ENCODE measurements at regions not wholly inside any gene's neighbourhood (a gene's known extent, or its start where the extent isn't known, plus 50 kb on each side); places are given as distances from the start of the nearest gene placed in this dataset.

DNA sequence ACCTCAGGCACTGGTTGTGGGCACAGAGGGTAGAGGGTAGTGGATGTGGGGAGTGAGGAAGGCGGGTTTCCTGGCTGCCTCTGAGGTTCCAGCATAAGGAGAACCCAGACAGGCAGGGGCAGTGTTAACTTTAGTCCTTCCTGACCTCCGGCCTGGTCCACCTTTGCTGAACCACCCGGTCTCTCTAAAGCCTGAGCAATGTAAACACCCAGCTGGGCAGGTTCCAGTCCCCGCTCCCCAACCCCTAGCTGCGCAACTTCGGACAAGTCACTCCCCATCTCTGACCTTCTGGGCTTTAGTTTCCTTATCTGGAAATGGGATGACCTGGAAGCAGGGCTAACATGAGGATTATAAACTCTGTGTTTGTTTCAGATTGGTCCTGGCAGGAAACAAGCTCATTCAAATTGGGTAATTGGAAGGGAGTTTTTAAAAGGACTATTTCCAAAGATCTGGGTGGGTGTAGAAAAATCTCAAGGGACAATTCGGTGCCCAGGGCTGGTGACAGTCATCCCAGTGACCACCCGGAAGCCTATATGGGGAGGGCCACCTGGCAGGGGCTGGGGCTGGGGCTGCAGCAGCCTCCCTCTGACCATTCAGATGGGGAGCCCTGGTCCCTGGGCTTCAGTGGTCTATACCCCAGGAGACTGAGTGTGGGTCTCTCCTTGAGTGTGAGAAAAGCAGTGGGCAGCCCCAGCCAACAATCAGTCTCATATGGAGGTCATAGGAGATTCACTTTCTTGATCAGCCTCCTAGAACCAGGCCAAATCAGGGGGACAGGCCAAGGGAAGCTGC is 108.3 kb upstream of the SYT13 start:
- H3K36me3 Mint-ChIP-seq (ENCODE audit: insufficient read depth in 1 of 3, low read depth in 3 of 3) = no peaks in the 10 kb centered on the region

More for the DNA sequence above, 108.3 kb upstream of the SYT13 start:
- DNase-seq = no peak
- no peak overlapping the region for H2BK12ac ChIP-seq (ENCODE audit: insufficient read length, low read depth, low read length)
- no CpG with 5 or more reads among the region's 8 CpGs for WGBS (ENCODE audit: extremely low coverage, insufficient read length, low lambda C conversion rate)
- no peaks in the 10 kb centered on the region for H3K23me2 ChIP-seq (ENCODE audit: insufficient read length, low read depth, low read length, poor library complexity, severe bottlenecking)
- H3K4me3 Mint-ChIP-seq = no peak overlapping the region
- H4K91ac ChIP-seq (ENCODE audit: insufficient read length, low read depth, low read length) = no peak overlapping the region
- H3K23ac ChIP-seq (ENCODE audit: insufficient read length, low read depth, low read length) = no peak overlapping the region
- H3K56ac ChIP-seq (ENCODE audit: insufficient read length, low read depth, low read length) = no peak overlapping the region
- peaks cover 2% of the 10 kb centered on the region; the same call in 1 of the 2 replicates for H3K27me3 Mint-ChIP-seq (ENCODE audit: low read depth)
- no peak overlapping the region for H3K4ac ChIP-seq (ENCODE audit: low read depth, low read length)
- H3K14ac ChIP-seq (ENCODE audit: insufficient read depth, low read length) = no peak overlapping the region
- TF ChIP-seq, protein P1, sequence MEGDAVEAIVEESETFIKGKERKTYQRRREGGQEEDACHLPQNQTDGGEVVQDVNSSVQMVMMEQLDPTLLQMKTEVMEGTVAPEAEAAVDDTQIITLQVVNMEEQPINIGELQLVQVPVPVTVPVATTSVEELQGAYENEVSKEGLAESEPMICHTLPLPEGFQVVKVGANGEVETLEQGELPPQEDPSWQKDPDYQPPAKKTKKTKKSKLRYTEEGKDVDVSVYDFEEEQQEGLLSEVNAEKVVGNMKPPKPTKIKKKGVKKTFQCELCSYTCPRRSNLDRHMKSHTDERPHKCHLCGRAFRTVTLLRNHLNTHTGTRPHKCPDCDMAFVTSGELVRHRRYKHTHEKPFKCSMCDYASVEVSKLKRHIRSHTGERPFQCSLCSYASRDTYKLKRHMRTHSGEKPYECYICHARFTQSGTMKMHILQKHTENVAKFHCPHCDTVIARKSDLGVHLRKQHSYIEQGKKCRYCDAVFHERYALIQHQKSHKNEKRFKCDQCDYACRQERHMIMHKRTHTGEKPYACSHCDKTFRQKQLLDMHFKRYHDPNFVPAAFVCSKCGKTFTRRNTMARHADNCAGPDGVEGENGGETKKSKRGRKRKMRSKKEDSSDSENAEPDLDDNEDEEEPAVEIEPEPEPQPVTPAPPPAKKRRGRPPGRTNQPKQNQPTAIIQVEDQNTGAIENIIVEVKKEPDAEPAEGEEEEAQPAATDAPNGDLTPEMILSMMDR (conservative IDR thresholded peaks at IDR 0.05) = no peak
- no peak overlapping the region for H2BK120ac ChIP-seq (ENCODE audit: low read depth, low read length, poor library complexity, severe bottlenecking)
- no peak overlapping the region for H3K27ac Mint-ChIP-seq
- no peak overlapping the region for H2BK5ac ChIP-seq (ENCODE audit: insufficient read length, low read length)
- H3K27ac ChIP-seq (ENCODE audit: insufficient read length, low read depth, low read length) = no peak overlapping the region
- H2AK5ac ChIP-seq (ENCODE audit: insufficient read length, low read length) = no peak overlapping the region
- no peaks in the 10 kb centered on the region for H3K27me3 ChIP-seq (ENCODE audit: insufficient read depth, low read length)
- no peaks in the 10 kb centered on the region for H3K79me2 ChIP-seq (ENCODE audit: insufficient read depth, low read length)
- no peak overlapping the region for H3K18ac ChIP-seq (ENCODE audit: insufficient read length, low read depth, low read length)
- H4K5ac ChIP-seq (ENCODE audit: insufficient read length, low read depth, low read length) = no peak overlapping the region
- H3K4me2 ChIP-seq (ENCODE audit: insufficient read depth, insufficient read length, low read length) = no peak overlapping the region
- H3K4me1 Mint-ChIP-seq = peaks cover 3 to 17% of the 10 kb centered on the region in 2 experiments; a peak in 2 of 4 replicates
- no peak overlapping the region for H3K9ac ChIP-seq (ENCODE audit: extremely low read depth, insufficient read length, low read length)
- no peak overlapping the region for H3T11ph ChIP-seq (ENCODE audit: low read length)
- H3K9me3 ChIP-seq (ENCODE audit: control insufficient read depth, low read depth, low read length) = no peaks in the 10 kb centered on the region
- no peaks in the 10 kb centered on the region; the same call in 1 of the 2 replicates for H3K4me1 ChIP-seq (ENCODE audit: insufficient read depth, low read length)
- no peak overlapping the region for H2BK15ac ChIP-seq (ENCODE audit: low read depth, low read length)
- H3K9me3 Mint-ChIP-seq = no peaks in the 10 kb centered on the region
- no peak overlapping the region for H2AFZ ChIP-seq (ENCODE audit: low read length)
- H2BK20ac ChIP-seq (ENCODE audit: low read depth, low read length, poor library complexity, severe bottlenecking) = no peak overlapping the region
- H4K20me1 ChIP-seq (ENCODE audit: control insufficient read depth, insufficient read depth, insufficient read length) = no peaks in the 10 kb centered on the region
- no peak overlapping the region for H4K8ac ChIP-seq (replicated peaks; ENCODE audit: insufficient read length, low read depth, low read length)
- H3K79me1 ChIP-seq (ENCODE audit: insufficient read depth, low read depth, low read length, poor library complexity, severe bottlenecking) = no peaks in the 10 kb centered on the region

Data from H9 (cell line).